22Rv1 (cell line): ENCODE measurements at regions not wholly inside any gene's neighbourhood (a gene's known extent, or its start where the extent isn't known, plus 50 kb on each side); places are given as distances from the start of the nearest gene placed in this dataset.

Source experiments
- H3K27ac ChIP-seq: fragments of 450-650 bp; 2 replicates; pipeline ENCODE4 v1.5.1; 2017
- CTCF ChIP-seq: fragments of 450-650 bp; IDR thresholded peaks from 2 replicates; pipeline ENCODE4 v1.5.1; 2017; ENCODE audit warnings: mild to moderate bottlenecking
- ZFX ChIP-seq: fragments of 450-650 bp; IDR thresholded peaks from 2 replicates; pipeline ENCODE4 v1.6.1; 2017; ENCODE audit warnings: antibody characterized with exemption, borderline replicate concordance

DNA sequence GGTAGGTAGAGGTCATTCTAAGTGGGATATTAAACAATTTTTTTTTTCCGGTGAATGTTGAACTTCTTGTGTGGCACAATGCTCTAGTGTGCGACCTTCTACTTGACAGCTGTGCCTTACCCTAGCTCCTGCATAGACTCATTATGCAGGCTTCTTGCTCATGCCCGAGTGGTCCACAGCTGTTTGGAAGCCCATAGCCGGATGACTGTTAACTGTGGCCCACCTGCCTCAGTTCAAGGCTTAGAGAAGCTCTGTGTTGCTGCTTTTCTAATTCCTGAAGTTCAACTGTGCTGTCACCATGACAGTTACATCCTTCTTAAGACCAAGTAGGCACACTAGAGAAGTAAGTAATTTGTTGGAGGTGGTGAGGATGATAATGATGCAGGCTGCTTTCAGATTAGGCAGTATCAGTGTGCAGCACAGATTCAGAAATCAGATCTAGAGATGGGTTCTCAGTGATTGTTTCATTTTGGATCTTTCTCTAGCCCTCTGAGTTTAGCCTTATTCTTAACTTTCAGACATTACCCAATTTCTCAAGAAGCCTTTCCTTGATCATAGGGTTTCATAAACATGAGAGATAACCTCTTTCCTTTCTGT, 278.4 kb downstream of the PHF14 start:
- no peak for TF ChIP-seq ZFX
- no peak for TF ChIP-seq CTCF
- H3K27ac ChIP-seq: no peak overlapping the region

DNA sequence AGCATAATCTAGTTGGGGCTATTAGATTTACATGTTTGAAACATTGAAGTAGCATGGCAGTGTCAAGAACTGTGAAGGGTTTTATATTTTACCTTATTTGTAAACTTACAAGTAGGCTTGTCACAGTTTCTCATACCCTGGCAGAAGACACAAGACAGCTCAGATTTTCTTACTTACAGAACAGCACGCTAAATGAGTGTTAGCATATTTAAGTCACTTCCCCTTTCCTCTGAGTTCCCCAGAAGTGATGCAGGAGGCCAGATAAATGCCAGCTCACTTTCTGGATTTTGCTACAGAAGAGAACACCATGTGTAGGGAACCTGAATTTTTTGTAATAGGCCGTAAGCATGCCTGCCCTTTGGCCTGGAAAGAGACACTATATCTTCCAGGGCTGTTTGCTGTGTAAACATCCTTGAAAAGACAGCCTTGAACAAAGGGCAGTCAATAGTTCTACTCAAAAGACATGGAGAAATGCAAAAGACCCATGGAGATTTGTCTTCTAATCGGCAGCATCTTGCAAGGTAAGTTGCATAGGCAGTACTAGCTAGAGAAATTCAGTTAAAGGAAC, 279.1 kb downstream of the PHF14 start:
- TF ChIP-seq ZFX: no peak
- no peak for TF ChIP-seq CTCF
- no peak overlapping the region for H3K27ac ChIP-seq

- TF ChIP-seq ZFX: no peak
- TF ChIP-seq CTCF: no peak
- H3K27ac ChIP-seq: no peak overlapping the region
Measured at GRCh38 chr7:11256501-11256900, 282.8 kb downstream of the PHF14 start.

DNA sequence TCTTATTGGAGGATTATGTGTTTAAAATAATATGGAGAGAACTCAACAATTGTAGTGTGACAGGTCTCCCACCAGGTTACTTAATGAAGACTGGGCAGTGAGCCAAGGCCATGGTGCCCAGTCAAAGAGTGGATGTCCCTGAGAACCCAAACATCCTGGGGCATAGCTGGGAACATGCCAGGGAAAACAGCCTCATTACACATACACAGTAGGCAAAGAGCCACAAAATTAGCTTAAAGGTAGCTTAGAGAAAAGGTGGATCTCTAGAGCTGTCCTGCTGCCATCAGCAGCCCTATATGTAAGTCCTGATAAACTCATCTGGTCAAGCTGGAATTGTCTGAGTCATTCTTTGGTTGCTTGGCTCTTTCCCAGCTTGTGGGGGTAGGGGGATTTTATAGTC, 287.8 kb downstream of the PHF14 start:
- TF ChIP-seq CTCF (no peak), ZFX (no peak)

DNA sequence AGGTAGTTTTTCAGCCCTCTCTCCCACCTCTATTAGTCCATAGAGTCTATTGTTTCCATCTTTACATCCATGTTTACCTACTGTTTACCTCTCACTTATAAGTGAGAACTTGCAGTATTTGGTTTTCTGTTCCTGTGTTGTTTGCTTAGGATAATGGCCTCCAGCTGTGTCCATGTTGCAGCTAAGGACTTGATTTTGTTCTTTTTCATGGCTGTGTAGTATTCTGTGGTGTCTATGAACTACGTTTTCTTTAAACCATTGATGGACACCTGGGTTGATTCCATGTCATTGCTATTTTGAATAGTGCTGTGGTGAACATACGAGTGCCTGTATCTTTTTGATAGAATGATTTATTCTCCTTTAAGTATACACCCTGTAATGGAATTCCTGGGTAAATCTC, 292.4 kb downstream of the PHF14 start:
- TF ChIP-seq ZFX (no peak), CTCF (no peak)
- no peak overlapping the region for H3K27ac ChIP-seq

More for the DNA sequence above, 287.8 kb downstream of the PHF14 start:
- no peak overlapping the region for H3K27ac ChIP-seq

GRCh38 chr7:11272352-11272751, 298.7 kb downstream of the PHF14 start:
- no peak overlapping the region for H3K27ac ChIP-seq
- no peak for TF ChIP-seq ZFX
- no peak for TF ChIP-seq CTCF

- TF ChIP-seq CTCF (no peak), ZFX (no peak)
- H3K27ac ChIP-seq: no peak overlapping the region
Measured at GRCh38 chr7:11274074-11274473, 300.4 kb downstream of the PHF14 start.
